ENCODE measurements at regions not wholly inside any gene's neighbourhood (a gene's known extent, or its start where the extent isn't known, plus 50 kb on each side); places are given as distances from the start of the nearest gene placed in this dataset.

GRCh38 chr12:132435486-132436187 lies 54.3 kb upstream of the FBRSL1 start:
- Histone ChIP-seq H3K4me3 (ENCODE audit: low read depth, low read length) (no peak overlapping the region), H3K36me3 (ENCODE audit: control insufficient read depth, insufficient read depth, low read length) (no peaks in the 10 kb centered on the region), H3K27me3 (ENCODE audit: control insufficient read depth, insufficient read depth, low read length) (peaks cover 25% of the 10 kb centered on the region)
- DNase-seq (ENCODE audit: low read depth) (no peak), FAIRE-seq (no peak)
- no peak for TF ChIP-seq CTCF (IDR thresholded peaks at IDR 0.05; ENCODE audit: insufficient read depth, low read length, severe bottlenecking)

- TF ChIP-seq CTCF (IDR thresholded peaks at IDR 0.05; ENCODE audit: insufficient read depth, low read length, severe bottlenecking), result no peak
- no peaks in the 10 kb centered on the region for H3K36me3 ChIP-seq (ENCODE audit: control insufficient read depth, insufficient read depth, low read length)
- no peak for DNase-seq (ENCODE audit: low read depth)
- no peak overlapping the region for H3K4me3 ChIP-seq (ENCODE audit: low read depth, low read length)
- H3K27me3 ChIP-seq (ENCODE audit: control insufficient read depth, insufficient read depth, low read length), result peaks cover 27% of the 10 kb centered on the region
- FAIRE-seq, result no peak
Observed at GRCh38 chr12:132433641-132434395, 56.1 kb upstream of the FBRSL1 start.

GRCh38 chr12:132432721-132433577 lies 57.0 kb upstream of the FBRSL1 start:
- Histone ChIP-seq H3K4me3 (ENCODE audit: low read depth, low read length) (no peak overlapping the region), H3K36me3 (ENCODE audit: control insufficient read depth, insufficient read depth, low read length) (no peaks in the 10 kb centered on the region), H3K27me3 (ENCODE audit: control insufficient read depth, insufficient read depth, low read length) (peaks cover 27% of the 10 kb centered on the region)
- no peak for FAIRE-seq
- no peak for DNase-seq (ENCODE audit: low read depth)
- TF ChIP-seq CTCF (IDR thresholded peaks at IDR 0.05; ENCODE audit: insufficient read depth, low read length, severe bottlenecking), result no peak

- FAIRE-seq (no peak), DNase-seq (ENCODE audit: low read depth) (no peak)
- peaks cover 27% of the 10 kb centered on the region for H3K27me3 ChIP-seq (ENCODE audit: control insufficient read depth, insufficient read depth, low read length)
- no peak for TF ChIP-seq CTCF (IDR thresholded peaks at IDR 0.05; ENCODE audit: insufficient read depth, low read length, severe bottlenecking)
- H3K36me3 ChIP-seq (ENCODE audit: control insufficient read depth, insufficient read depth, low read length), result no peaks in the 10 kb centered on the region
- H3K4me3 ChIP-seq (ENCODE audit: low read depth, low read length), result no peak overlapping the region
Observed at GRCh38 chr12:132432126-132432705, 57.7 kb upstream of the FBRSL1 start.

- H3K36me3 ChIP-seq (ENCODE audit: control insufficient read depth, insufficient read depth, low read length), result no peaks in the 10 kb centered on the region
- TF ChIP-seq CTCF (IDR thresholded peaks at IDR 0.05; ENCODE audit: insufficient read depth, low read length, severe bottlenecking), result no peak
- FAIRE-seq (no peak), DNase-seq (ENCODE audit: low read depth) (no peak)
- H3K27me3 ChIP-seq (ENCODE audit: control insufficient read depth, insufficient read depth, low read length), result peaks cover 24% of the 10 kb centered on the region
- H3K4me3 ChIP-seq (ENCODE audit: low read depth, low read length), result no peak overlapping the region
Observed at GRCh38 chr12:132430838-132431774, 58.8 kb upstream of the FBRSL1 start.

All from bronchial epithelial cell (primary cell).